Activated CD4-positive, CD25-positive, alpha-beta regulatory T cell treated with anti-CD3 and anti-CD28 coated beads, Interleukin-2, amount 50 U/mL, for 72 hours (primary cell): ENCODE measurements at regions not wholly inside any gene's neighbourhood (a gene's known extent, or its start where the extent isn't known, plus 50 kb on each side); places are given as distances from the start of the nearest gene placed in this dataset.
"Not testable (repeated sequence)": the region's sequence is repeated elsewhere in the genome, so short reads cannot be mapped to it uniquely, and the experiment has no call there.

ENCODE experiments used
- DNase-seq: peaks from one replicate; pipeline ENCODE4 v3.0.0; 2021

DNA sequence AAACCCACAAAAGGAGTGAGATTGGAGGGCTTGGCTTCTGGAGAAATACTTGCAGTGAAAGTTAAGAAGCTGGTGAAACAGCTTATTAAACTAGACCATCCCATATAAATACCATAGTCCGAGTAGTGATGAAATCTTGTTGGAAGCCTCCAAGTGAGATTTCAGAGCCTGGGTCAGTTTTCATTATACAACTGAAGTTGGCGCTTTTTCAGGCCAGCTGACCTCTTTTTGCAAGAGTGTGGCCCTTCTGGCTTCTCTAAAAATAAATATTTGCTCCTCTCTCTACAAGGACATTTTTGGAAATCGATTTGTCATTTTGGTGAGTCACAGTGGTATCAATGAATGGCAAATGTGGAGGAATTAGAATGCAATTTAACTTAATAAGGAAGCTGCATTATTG, 51.2 kb upstream of the THRB start:
- no peak for DNase-seq

DNA sequence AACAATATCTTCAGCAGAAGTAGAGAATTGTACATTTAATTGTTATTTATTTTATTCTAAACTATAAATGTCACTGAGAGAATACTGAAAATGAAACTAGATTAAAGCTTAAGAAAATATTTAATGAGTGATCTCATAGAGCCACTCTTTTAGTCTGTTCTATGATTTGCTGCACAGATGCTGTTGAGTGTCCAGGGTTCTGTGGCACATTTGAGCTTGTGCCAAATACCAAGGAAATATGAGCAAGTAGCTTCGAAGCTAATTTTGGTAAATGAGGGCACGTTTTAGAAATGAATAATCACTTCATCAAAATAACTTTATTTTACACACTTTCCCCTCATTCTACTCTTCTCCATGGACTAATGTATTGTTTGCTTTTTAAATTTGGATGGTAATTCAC, 53.6 kb upstream of the THRB start:
- DNase-seq = no peak

DNA sequence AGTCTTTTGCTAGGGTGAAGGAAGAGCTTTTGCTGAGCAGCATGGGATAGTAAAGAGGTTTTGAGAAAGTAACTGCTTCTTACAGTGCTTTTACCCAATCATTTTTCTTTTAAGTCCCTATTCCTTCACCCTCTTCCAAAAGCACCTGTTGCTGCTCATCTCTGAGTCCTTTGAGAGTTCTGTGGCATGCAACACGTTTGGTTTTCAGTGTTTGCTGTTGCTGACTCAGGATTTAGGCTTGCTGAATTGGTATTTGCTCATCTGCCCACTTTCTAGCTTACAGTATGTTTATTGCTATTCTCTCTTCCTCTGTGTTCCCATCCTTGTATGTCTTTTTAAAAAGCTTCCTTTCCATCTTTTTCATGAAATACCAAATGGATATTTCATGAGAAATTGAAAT, 55.9 kb upstream of the THRB start:
- DNase-seq = no peak

DNA sequence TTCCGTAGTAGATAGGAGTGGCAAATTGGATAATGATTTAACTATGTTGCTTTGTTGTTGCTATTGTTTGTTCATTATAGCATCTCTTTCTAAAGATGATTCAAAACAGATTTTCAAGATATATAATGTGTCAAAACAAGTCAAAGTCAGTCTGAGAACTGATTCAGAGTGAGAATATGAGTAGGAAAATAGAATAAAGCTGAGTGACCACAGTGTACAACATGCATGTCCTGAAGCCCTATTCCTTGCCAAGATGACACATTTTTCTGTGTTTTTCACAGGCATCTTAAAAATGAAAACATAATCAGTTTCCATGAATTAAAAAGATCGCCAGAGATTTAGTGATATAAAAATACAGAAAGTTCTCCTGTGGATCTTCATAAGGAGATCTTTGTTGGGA, 57.0 kb upstream of the THRB start:
- no peak for DNase-seq

DNA sequence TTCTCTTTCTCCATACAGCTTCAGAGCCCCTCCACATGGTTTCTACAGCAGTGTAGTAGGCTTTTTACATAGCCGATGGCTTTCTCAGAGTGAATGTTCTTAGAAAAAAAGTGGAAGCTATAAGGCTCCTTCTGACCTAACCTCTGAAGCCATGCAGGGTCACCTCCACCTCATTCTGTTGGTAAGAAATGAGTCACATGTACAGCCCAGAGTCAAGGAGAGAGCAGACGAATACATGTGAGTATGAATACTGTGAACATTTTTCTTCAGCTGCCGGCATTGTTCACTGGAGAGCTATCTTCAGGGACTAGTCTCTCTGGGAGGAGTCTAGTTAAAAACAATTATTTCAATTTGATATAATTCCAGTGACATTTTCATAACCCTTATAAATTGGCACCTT, 68.2 kb upstream of the THRB start:
- DNase-seq = no peak

DNA sequence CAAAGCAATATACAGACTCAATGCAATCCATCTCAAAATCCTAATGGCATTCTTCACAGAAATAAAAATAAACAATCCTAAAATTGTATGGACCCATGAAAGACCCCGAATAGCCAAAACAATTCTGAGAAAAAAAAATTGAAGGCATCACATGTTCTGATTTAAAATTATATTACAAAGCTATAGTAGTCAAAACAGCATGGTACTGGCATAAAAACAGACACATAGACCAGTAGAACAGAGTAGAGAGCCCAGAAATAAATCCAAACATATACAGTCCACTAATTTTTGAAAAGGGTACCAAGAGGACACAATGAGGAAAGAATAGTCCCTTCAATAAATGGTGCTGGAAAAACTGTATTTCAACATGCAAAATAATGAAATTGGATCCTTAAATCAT, 70.4 kb upstream of the THRB start:
- no peak for DNase-seq

DNA sequence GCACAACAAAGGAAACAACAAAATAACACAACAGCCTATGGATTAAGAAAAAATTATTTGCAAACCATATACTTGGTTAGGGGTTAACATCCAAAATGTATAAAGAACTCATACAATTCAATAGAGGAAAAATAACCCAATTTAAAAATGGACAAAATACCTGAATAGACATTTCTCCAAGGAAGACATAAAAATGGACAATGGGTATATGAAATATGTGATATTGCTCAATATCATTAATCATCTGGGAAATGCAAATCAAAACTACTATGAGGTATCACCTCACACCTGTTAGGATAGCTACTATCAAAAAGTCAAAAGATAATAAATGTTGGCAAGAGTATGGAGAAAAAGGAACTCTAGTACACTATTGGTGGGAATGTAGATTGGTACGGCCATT, 71.0 kb upstream of the THRB start:
- no peak for DNase-seq

DNA sequence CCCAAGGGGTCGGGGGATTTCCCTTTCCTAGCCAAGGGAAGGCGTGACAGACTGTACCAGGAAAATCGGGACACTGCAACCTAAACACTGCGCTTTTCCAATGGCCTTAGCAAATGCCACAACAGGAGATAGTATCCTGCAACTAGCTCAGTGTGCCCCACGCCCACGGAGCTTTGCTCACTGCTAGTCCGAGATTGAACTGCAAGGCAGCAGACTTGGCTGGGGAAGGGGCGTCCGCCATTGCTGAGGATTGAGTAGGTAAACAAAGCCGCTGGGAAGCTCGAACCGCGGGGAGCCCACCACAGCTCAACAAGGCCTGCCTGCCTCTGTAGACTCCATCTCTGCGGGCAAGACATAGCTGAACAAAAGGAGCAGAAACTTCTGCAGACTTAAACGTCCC, 72.3 kb upstream of the THRB start:
- no peak for DNase-seq

DNA sequence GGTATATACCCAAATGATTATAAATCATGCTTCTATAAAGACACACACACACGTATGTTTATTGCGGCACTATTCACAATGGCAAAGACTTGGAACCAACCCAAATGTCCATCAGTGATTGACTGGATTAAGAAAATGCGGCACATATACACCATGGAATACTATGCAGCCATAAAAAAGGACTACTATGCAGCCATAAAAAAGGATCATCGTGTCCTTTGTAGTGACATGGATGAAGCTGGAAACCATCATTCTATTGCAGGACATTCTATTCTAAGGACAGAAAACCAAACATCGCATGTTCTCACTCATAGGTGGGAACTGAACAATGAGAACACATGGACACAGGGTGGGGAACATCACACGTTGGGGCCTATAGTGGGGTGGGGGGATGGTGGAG, 77.8 kb upstream of the THRB start:
- DNase-seq = not testable (repeated sequence)

DNA sequence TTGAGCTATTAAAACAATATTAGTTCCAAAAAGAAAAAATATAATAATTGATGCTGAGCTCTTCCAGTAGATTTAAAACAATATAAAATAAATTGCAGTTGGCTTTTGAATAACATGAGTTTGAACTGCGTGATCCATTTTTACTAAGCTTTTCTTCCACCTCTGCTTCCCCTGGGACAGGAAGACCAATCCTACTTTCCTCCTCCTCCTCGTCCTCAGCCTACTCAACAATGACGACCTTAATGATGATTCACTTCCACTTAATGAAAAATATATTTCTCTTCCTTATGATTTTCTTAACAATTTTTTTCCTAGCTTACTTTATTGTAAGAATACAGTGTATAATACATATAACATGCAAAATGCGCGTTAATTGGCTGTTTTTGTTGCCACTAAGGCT, 78.9 kb upstream of the THRB start:
- no peak for DNase-seq

DNA sequence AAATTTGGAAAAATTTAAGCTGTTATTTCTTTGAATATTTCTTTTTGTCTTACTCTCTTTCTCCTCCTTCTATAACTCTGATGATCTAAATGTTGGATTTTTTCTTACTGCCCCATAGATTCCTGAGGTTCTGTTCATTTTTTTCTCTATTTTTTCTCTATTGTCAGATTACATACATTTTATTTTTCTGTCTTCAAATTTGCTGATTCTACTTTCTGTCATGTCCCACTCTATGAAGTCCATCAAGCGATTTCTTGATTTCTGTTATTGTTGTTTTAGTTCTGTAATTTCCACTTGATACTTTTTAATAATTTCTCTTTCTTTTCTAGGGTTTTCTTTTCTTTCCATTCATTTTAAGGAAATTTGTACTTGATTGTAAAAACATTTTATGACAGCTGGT, 83.7 kb upstream of the THRB start:
- DNase-seq = no peak

DNA sequence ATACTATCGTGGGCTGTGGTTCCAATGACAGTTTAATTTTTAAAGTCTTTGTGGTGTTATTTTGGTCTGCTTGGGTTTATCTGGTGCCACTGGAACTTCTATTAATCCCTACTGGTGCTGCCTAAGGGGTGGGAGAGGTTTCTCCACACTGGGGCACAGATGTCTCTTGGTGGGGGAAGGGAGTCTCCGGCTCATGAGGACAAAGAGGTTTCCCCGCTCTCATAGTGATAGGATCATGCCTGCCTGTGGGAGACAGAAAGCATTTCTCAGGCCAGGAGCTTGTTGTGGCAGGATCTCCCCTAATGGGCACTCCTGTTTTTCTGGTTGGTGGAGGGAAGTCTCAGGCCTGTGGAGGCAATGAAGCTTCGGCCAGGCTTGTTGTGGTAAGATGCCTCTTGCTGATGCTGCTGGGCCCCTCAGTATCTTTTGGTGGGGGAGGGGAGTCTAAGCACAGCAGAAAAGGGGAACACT, 84.3 kb upstream of the THRB start:
- no peak for DNase-seq

DNA sequence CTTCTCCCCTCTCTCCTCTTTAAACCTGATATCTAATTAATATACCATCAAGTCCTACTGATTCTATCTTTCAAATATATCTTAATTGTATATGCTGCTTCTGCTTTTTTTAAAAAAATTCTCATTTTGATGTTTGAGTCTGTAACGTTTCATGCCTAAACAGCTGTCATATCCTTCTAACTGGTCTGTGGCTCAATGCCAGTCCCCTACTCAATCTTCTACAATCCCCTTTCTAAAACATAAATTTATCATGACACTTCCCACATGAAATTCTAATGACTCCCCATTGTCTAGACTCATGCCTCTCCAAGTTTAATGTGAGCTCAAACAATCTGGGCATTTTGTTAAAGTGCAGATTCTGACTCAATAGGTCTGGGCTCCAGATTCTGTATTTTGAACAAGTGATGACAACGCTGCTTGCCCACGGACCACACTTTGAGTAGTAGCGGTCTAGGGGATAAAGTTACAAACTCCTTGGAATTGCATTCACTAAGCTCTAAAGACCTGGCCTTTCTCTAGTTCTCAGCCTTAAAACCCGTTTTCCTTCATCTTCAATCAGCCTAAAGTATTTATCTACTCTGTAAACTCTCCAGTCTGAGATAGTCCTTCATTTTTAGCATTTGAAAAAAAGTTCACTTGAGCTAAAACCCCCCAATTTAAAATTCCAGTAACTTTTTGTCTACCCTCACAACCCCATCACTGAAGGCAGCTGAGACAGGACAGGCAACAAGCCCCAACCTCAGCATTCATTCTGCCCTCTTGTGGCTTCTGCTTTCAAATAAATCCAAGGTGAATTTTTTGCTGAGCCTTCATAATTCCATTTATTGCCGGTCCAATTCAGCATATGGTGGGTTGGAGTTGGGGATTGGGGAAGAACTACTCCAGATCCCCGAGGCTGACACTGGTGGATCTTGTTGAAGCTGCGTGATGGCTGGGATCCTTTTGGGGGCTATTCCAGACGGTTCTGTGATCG, 88.1 kb upstream of the THRB start:
- DNase-seq = no peak

DNA sequence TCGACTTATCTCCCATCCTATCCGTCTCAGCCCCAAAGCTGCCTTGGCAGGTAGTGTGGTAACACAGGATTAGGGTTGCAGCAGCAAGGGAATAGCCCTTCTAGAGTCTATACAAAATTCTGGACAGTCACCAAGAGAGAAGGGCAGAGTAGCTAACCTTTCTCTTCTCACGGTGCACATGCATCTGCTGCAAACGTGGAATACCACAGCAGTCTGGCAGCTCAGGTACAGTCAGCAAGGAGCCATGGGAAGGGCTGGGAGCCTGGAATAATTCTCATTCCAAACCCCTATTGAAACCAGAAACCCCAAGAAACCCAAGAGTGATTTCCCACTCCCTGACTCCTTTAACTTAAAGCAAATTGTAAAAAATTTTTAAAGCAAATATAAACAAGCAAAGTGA, 92.3 kb upstream of the THRB start:
- DNase-seq = no peak

DNA sequence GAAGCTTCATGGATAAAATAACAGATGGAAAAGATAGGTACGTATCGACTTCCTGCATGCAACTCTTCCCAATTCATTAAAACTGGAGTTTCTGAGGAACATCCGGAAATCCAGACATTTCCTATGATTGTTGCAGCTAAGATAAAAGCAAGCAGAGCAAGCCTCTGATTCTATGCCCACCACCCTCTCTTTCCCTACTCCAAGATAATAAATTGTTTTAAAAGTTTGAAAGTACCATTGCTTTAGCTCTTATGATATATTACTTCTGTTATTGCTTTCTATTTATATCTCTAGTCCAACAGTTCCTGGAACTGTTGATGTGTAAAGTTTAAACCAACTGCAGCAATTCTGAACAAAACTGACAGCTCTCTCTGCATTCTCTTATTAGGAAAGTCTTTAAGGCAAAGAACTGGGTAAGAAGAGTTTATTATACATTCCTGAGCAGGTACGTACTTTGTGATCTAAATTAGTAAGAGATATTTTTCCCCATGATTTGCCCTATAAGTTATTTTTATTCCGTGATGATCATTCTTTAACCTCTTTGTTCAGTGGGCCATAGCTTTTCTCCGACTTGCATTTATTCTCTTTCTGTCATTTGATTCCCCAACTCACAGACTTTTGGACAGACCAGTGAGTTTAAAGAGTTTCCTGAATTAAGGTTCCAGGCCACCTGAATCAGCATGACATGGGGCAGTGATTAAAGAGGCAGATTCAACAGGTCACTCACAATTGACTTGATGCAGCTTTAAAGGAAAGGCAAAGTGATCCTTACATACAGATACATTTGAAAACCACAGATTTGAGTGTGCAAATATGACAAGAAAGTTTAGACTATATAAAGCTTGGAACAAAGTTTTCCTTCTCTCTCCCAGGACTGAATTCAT, 94.2 kb upstream of the THRB start:
- no peak for DNase-seq

DNA sequence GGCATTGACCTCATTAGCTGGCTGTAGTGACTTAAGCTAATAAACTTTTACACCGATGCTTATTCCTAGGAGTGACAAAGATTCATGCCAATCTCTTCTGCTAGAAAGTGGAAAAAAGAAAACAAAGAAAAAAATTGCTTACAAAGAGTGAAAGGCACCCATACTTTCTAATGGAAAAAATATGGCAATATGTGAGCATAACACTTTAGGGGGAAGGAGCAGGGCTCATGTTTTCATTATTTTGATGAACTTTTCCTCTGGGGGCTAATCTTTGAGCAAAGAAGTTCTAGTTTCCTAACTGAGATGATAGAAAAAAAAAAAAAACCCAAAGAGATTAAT, 94.8 kb upstream of the THRB start:
- no peak for DNase-seq

DNA sequence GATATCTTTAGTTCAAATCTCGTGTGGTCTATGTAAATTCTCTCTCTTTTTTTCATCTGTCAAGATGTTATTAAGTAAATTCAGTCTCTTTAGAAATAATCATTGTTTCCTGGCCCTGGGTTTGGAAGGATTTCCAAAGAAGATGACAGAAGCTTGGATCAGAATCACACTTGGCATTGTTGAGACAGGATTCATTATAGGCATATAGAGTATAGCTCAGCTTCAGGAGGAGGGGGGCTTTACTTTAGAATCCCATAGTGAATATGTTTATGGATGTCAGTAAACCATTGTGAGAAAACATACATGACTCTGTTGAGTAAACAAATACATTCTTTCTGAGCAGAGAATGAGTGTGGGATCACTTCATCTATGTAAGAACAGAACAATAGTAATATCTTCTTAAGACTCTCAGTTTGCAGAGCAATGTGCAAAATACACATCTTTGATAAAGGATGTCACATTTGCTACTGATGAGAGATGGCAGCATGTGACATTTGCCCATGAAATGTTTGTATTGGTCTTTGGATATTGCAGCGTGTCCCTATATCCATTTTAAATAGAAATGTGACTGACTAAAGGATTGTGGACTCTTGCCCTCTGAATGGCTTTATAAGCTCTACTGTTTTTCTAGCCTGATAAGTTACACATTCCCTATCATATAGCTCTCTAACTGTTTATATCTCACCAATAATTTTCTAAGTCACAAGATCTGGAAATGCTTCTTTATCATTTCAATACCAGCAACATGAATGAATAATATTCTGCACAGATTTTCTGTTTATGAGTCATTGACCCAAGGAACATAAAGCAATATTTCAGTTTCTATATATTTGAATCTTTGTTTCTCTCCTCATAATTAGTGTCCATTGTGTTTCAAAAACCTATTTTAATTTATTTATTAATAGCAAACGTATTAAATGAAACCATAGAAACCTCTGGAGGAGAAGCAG, 95.6 kb upstream of the THRB start:
- DNase-seq = no peak

DNA sequence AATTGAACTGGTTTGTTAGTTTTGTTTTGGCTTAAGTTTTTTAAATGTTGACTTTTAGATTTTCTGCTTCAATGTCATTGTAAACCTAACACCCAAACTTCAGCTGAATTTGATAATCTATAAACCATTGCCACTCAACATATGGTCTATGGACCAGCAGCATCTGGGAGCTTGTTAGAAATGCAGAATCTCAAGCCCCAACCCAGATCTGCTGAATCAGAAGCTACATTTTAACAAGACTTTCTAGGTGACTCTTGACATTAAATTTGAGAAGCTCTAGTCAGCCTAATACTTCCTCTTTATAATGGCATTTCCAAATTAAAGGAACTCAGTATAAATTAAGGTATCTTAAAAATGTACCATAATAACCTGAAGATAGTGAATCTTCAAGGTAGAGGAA, 96.5 kb upstream of the THRB start:
- DNase-seq = no peak

DNA sequence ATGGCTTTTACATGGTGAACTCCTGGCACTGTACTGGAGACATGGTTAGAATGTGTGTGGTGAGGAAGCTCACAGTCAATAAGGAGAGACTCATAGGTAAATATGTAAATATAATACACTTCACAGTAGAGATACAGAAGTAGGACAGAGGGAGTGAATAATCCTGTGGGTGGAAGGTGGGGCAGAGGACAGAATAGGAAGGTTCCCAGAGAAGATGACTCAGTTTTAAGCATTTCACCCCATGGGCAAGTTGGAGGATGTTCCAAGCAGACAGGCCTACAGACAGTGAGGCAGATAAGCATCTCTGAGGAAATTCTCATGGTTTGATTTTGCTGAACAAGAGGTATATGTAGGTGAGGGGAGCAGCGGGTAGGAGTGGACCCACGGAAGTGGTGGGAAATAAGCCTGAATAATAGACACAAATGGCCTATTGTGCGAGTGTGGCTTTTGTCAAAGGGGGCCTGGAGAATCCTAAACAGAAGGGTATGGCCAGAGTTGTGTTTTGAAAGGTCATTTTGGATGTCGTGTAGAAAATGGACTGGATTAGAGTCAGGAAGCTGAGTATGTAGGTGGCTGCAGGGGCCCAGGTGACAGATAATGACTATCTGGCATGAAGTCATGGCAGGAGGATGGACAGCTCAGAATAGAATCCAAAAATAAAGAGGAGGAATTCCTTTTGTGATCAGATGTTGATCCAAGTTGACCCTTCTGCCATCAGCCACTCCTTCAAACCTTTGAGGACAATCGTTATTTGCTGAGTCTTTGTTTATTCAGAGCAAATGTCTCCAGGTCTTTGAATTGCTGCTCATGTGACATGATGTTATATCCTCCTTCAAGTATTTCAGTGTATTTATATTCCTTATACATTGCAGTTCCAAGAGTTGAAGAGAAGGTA, 97.3 kb upstream of the THRB start:
- no peak for DNase-seq

DNA sequence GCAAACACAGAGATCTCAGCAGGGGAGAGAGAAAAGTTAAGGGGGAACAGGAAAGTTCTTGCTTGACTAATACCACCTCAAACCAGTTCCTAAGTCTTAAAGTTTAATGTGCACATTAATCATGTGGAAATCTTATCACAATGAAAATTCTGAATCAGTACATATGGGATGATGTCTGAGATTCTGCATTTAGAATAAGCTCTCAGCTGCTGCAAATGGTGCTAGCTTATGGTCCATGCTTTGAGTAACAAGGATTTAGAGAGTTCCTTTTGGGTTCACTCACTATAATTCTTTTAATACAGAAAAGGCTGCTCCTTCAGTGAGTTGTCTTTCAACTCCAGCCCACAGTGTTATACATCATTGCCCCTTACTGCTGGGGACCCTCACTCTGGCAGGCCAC, 99.5 kb upstream of the THRB start:
- DNase-seq = no peak

DNA sequence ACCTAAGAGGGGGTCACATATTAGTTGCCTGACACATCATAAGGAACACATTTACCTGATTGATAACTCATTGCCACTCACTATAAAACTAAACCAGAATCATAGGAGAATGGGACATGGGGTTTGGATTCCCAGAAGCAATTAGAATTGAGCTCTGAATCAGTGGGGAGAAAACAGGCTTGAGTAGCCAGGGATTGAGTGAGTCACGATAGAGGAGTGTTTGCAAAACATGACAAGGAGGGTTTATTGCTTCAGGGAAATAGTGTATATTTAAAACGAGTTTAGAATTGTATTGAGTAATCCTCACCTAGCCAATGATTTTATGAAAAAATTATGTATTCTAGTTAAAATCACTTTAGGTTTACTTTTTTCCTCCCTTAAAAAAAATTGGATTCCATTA, 101.1 kb upstream of the THRB start:
- no peak for DNase-seq

DNA sequence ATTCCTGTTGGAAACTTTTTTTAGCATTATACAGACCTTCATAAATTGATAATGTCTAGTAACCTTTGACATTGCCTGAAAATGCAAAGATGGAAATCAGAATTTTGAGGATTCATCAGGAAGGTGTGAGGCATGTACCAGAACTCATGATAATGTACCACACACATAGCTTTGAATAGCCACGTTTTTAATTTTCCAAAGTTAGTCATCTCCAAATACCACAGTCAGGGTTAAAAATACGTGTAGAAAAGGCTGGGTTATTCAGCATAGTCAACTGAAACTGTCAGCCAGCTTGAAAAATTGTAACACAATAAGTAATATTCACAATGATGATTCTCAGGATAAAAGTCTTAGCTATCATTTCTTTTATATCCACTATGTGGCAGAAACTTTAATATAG, 102.0 kb upstream of the THRB start:
- no peak for DNase-seq
